ENCODE measurements at regions not wholly inside any gene's neighbourhood (a gene's known extent, or its start where the extent isn't known, plus 50 kb on each side); places are given as distances from the start of the nearest gene placed in this dataset.

GRCh38 chr5:63310644-63311043 lies 651.6 kb downstream of the HTR1A start:
- no peak for DNase-seq

DNA sequence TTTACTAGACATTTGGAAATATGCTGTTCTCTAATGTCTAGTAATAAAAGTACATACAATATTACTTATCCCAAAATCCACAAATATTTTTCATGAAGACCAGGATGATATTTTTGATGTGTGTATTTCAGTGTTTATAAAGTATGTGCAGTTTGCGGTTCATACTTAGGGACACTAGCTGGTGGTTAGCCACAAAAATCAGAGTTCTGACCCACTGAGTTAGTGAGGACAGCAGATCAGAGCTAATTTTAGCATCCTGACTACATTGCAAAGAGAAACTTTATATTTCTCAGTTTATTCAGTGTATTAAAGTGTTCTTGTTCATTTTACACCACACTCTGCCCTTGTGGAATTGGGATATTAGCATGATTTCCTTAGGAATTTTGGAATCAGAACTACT lies 655.3 kb downstream of the HTR1A start:
- DNase-seq = no peak

DNA sequence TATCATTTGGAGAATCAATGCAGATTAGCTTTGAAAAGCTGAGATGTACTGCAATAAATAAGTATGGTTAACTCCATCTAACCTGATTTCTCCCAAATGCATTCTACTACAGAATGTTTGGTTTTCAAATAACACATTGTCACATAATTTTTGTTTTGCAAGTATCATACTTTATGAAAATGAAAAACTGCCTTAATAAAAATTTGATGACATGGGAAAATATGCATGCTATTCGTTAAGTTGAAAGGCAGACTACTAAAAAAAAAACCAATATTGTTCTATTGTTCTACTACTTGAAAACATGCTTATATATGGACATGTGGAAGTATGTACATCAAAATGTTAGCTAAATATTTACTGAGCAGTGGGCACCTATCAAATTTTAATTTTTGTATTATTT lies 668.9 kb downstream of the HTR1A start:
- DNase-seq = no peak

GRCh38 chr5:63286724-63287123 lies 675.5 kb downstream of the HTR1A start:
- DNase-seq = no peak

GRCh38 chr5:63263411-63263810 lies 684.8 kb downstream of the LRRC70 start:
- no peak for DNase-seq

- no peak for DNase-seq
Measured at GRCh38 chr5:63262185-63262981, 683.8 kb downstream of the LRRC70 start.

GRCh38 chr5:63261695-63262094 lies 683.1 kb downstream of the LRRC70 start:
- no peak for DNase-seq

GRCh38 chr5:63255594-63255993 lies 677.0 kb downstream of the LRRC70 start:
- no peak for DNase-seq

DNA sequence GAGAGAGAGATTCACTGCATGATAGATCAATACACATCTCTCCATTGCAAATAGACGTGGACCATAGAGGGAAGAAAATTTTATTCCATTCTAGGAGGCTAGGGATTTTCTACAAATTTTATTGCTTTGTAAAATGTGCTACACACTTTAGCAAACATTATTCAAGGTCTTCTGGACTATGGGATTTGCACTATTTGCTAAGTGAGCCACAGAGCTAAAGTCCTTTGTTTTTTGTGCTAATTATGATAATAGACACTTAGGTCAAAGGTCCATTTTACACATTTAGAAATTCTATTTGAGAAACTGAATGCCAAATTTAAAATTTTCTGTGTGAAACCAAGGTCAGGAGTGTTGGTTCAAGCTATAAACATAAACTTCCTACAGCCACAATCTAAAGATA lies 672.3 kb downstream of the LRRC70 start:
- DNase-seq = no peak

DNA sequence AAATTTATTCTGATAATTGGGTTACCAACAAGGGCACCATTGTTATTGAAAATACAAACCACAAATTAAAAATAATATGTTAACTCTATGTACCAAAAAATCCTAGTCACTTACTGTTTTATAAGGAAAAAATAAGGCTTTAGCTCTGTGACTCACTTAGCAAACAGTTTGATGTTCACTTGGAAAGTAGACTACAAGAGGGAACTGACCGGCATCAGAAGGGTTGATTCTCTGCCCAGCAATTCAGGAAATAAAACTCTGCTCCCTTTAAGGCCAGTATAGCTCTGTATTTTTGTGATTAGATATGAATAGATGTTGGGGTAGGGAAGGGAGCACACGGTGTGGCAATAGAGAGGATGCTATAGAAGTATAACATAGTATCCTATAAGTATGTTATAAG lies 671.3 kb downstream of the LRRC70 start:
- DNase-seq = no peak

GRCh38 chr5:63247651-63248050 lies 669.0 kb downstream of the LRRC70 start:
- DNase-seq = no peak

GRCh38 chr5:63245271-63245670 lies 666.7 kb downstream of the LRRC70 start:
- DNase-seq = no peak

DNA sequence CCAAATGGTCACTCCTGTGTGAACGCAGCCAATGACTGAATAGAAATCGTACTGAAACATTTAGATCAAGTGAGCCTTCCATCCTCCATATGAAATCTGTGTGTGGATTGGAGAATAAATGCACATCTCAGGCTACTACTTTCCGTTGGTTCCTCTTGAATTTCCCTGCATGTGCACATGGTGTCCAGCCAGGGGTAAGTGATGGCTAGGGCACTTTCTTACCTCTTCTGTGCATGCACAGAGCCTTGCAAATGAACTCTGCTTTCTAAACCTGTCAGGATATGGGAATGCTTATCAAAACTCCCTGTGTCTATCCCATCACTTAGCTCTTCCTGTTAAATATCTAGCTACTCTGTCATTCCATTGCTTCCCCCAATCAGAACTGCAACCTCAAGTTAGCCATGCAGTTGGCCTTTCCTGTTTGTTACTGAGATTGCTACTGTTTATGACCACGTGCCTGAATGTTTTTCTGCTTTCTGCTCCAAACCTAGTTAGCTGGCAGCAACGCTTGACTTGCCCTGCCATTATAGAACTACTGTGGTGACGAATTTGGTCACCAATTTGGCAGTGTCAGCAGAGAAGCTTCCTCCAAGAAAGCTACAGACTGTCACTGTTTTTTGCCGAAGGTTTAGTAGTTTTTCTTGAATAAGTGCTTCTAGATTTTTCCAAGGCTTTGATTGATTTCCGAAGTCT lies 661.6 kb downstream of the LRRC70 start:
- DNase-seq = no peak

- DNase-seq = no peak
Measured at GRCh38 chr5:63233911-63234310, 655.3 kb downstream of the LRRC70 start.

GRCh38 chr5:63233361-63233760 lies 654.7 kb downstream of the LRRC70 start:
- DNase-seq = no peak

DNA sequence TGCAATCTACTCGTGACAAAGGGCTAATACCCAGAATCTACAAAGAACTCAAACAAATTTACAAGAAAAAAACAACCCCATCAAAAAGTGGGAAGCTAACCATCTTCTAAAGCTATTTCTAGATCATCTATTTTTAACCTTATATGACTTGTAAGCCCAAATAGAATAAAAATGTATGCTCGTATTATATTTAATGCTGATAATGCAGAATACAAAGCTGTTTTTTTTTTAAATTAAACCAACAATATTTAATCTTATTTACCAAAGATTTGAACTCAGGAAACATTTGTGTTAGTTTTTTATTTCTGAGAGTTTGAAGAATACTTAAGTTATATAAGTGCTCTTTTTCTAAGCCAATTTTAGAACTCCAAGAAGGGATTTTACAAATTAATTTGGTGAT lies 652.1 kb downstream of the LRRC70 start:
- no peak for DNase-seq

GRCh38 chr5:63228154-63228553 lies 649.5 kb downstream of the LRRC70 start:
- no peak for DNase-seq

DNA sequence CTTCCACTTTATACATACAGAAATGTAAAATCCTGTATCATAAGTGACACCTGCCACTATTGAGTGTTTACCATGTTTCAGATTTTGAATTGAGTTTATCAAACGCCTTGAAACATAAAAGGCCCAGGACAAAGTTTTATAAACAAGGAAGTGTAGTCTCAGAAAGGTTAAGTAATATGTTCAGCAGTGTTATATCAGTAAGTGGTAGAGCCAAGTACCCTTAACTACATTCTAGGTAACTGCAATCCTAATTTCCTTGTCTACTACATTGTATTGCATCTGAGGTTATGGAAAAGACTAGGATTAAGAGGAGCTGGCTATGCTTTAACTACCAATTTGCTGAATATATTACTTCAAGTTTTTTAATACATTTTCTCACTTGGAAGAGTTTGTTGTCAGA lies 641.6 kb downstream of the LRRC70 start:
- DNase-seq = no peak

DNA sequence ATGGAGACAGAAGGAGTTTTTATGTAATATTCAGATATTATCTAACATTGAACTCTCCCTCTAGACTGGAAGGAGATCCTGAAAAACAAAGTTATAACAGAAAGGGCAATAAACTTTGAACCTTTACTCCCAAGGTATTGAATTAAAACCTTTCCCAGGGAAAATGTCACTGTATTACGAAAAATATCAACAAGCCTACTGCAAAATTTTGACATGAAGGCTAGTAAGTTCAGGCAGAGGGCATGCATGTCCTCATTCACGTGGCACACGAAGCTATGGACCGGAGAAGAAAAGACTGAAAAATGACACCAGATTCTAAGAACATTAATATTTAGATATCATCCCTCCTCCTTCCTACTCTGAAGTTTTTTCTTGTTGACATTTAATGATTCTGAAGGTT lies 638.8 kb downstream of the LRRC70 start:
- no peak for DNase-seq

- no peak for DNase-seq
Measured at GRCh38 chr5:63213256-63213655, 634.6 kb downstream of the LRRC70 start.

DNA sequence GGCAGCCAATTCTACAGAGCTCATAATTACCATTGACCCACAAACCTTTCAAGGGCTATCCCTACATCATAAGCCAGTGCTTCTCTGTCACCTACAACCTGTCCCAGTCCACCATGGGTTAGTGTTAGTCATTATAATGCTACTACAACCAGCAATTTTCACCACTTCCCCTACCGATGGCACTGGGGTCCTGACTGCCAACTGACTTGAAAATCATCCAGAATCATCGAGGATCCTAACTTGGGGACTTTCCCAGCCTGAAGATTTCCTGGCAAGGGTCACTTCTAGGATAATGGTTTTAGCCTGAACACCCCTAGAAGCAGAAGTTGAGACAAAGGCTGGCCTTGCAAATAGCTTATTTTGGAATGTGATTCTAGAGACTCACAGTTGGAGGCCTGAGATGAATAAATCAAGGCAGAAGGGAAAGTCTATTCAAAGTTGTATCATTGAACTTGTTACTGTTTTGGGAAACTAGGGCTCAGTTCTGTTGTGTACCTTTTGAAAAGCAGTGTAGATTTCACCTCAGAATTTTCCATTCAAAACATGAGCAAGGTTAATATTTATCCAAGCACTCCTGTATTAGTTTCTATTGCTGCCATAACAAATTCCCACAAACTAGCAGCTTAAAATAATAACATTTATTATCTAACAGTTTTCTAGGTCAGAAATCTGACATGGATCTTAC lies 633.0 kb downstream of the LRRC70 start:
- no peak for DNase-seq

DNA sequence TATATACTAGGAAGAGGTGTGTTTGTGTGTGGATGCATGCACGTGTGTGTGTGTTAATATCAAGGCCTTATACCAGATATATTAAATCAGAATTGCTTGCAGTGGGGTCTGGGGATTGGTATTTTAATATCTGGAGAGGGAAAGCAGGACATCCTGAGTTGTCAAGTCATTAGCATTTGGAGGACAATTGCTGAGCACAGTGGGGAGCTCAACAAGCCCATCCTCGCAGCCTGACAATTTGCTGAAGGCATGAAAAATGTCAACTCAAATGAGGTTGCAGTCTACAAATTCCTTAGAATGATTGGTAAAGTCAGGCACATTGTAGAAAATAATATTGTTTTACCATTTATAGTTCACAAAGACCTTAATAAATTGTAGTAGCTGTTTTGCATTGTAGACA lies 627.4 kb downstream of the LRRC70 start:
- no peak for DNase-seq

GRCh38 chr5:63201738-63202137 lies 623.1 kb downstream of the LRRC70 start:
- DNase-seq = no peak

GRCh38 chr5:63194126-63194525 lies 615.5 kb downstream of the LRRC70 start:
- no peak for DNase-seq

Data from NCI-H1092 (cell line).